ENCODE measurements at regions not wholly inside any gene's neighbourhood (a gene's known extent, or its start where the extent isn't known, plus 50 kb on each side); places are given as distances from the start of the nearest gene placed in this dataset.

GRCh38 chr17:71409137-71409536 lies 711.7 kb upstream of the SOX9 start:
- intact Hi-C loops (cut with micrococcal nuclease; ENCODE audit: unreplicated experiment), result no loop called here
- Histone ChIP-seq H3K79me2 (ENCODE audit: low read depth) (no peaks in the 10 kb centered on the region), H3K36me3 (ENCODE audit: low read depth) (no peaks in the 10 kb centered on the region), H3K27me3 (ENCODE audit: insufficient read depth, low read depth) (no peaks in the 10 kb centered on the region), H4K20me1 (ENCODE audit: insufficient read depth) (no peaks in the 10 kb centered on the region), H3K9me2 (ENCODE audit: insufficient read depth) (no peaks in the 10 kb centered on the region), H3K27ac (no peak overlapping the region), H3F3A (ENCODE audit: insufficient read depth, low read depth) (peaks cover 30% of the 10 kb centered on the region), H2AFZ (no peak overlapping the region), H3K4me2 (no peak overlapping the region), H3K4me1 (replicated peaks; ENCODE audit: insufficient read depth) (peaks cover 41% of the 10 kb centered on the region), H3K4me3 (no peak overlapping the region), H3K9me3 (ENCODE audit: insufficient read depth, low read depth) (peaks cover 25% of the 10 kb centered on the region)
- POLR2A ChIA-PET (ENCODE audit: unreplicated experiment), result no interaction called here
- CTCF ChIA-PET, result no interaction called here
- DNase-seq, result no peak
- no TSS peak for BruUV-seq (replicated peaks)
- TF ChIP-seq CTCF (conservative IDR thresholded peaks at IDR 0.05), result no peak
- TF ChIP-seq EZH2 (IDR thresholded peaks at IDR 0.05; ENCODE audit: low read depth), result no peak

GRCh38 chr17:71409712-71410111 lies 711.1 kb upstream of the SOX9 start:
- Histone ChIP-seq H3K9me3 (ENCODE audit: insufficient read depth, low read depth) (peaks cover 26% of the 10 kb centered on the region), H3K4me1 (replicated peaks; ENCODE audit: insufficient read depth) (peaks cover 36% of the 10 kb centered on the region), H3K4me3 (no peak overlapping the region), H3K36me3 (ENCODE audit: low read depth) (peaks cover under 1% of the 10 kb centered on the region; the same call in 1 of the 2 replicates), H2AFZ (no peak overlapping the region), H4K20me1 (ENCODE audit: insufficient read depth) (no peaks in the 10 kb centered on the region), H3K27ac (peak overlapping the region; percentile 54), H3K4me2 (no peak overlapping the region), H3K27me3 (ENCODE audit: insufficient read depth, low read depth) (no peaks in the 10 kb centered on the region), H3K9me2 (ENCODE audit: insufficient read depth) (no peaks in the 10 kb centered on the region), H3F3A (ENCODE audit: insufficient read depth, low read depth) (peaks cover 24% of the 10 kb centered on the region), H3K79me2 (ENCODE audit: low read depth) (no peaks in the 10 kb centered on the region)
- no TSS peak for BruUV-seq (replicated peaks)
- TF ChIP-seq EZH2 (IDR thresholded peaks at IDR 0.05; ENCODE audit: low read depth) (no peak), CTCF (conservative IDR thresholded peaks at IDR 0.05) (no peak)
- peak in 1 of 2 experiments; percentile 76 for DNase-seq
- intact Hi-C loops (cut with micrococcal nuclease; ENCODE audit: unreplicated experiment), result no loop called here
- CTCF ChIA-PET, result no interaction called here
- POLR2A ChIA-PET (ENCODE audit: unreplicated experiment), result no interaction called here

- Histone ChIP-seq H3K9me3 (ENCODE audit: insufficient read depth, low read depth) (peaks cover 27% of the 10 kb centered on the region), H3K36me3 (ENCODE audit: low read depth) (peaks cover 6% of the 10 kb centered on the region; the same call in 1 of the 2 replicates), H3K9me2 (ENCODE audit: insufficient read depth) (no peaks in the 10 kb centered on the region), H4K20me1 (ENCODE audit: insufficient read depth) (no peaks in the 10 kb centered on the region), H3K4me3 (no peak overlapping the region), H3K4me1 (replicated peaks; ENCODE audit: insufficient read depth) (peaks cover 23% of the 10 kb centered on the region), H3F3A (ENCODE audit: insufficient read depth, low read depth) (peaks cover 13% of the 10 kb centered on the region), H3K79me2 (ENCODE audit: low read depth) (no peaks in the 10 kb centered on the region), H3K27ac (peak overlapping the region; percentile 98), H2AFZ (no peak overlapping the region), H3K4me2 (peak overlapping the region; percentile 41), H3K27me3 (ENCODE audit: insufficient read depth, low read depth) (no peaks in the 10 kb centered on the region)
- BruUV-seq (replicated peaks), result no TSS peak
- POLR2A ChIA-PET (ENCODE audit: unreplicated experiment), result interaction anchor here (0.6 kb wide), 1 partner anchor 1043 kb away, joined by 7 read pairs; no protein-coding TSS in a partner anchor
- intact Hi-C loops (cut with micrococcal nuclease; ENCODE audit: unreplicated experiment), result loop anchor here (1.0 kb wide), 2 partner anchors 11 to 35 kb away; no protein-coding TSS in a partner anchor
- DNase-seq, result peak; percentile 52 to 93
- no peak for TF ChIP-seq EZH2 (IDR thresholded peaks at IDR 0.05; ENCODE audit: low read depth)
- no peak for TF ChIP-seq CTCF (conservative IDR thresholded peaks at IDR 0.05)
- CTCF ChIA-PET, result interaction anchor here (0.6 kb wide), 1 partner anchor 54 kb away, joined by 6 read pairs; no protein-coding TSS in a partner anchor
Observed at GRCh38 chr17:71412803-71413202, 708.0 kb upstream of the SOX9 start.

Measured in PC-9 (cell line).